ENCODE measurements at regions not wholly inside any gene's neighbourhood (a gene's known extent, or its start where the extent isn't known, plus 50 kb on each side); places are given as distances from the start of the nearest gene placed in this dataset.

DNA sequence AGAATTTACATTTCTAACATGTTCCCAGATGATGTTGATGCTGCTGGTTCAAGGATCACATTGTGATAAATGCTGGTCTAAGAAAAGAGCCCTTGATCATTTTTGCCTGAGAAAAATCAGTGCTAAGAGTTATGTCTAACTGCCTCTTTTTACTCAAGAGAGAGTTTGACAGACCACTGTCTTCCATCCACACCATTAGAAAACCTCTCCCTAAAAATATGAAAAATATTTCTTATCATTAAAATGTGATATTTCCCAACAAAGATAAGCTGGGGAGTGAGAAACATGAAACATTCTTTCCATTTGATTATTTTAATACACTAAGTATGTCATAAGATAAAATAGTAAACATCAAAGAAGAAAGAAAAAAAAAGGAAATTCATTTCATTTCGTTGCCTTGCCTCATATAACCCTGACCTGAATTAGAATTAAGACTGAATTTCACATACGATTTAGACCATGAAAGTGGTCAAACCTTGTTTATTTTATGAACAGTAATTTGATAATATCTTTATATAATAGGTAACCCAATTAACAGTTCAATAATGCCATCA lies 471.8 kb upstream of the ARHGEF26 start:
- H2AFZ ChIP-seq (ENCODE audit: low read depth, low read length): no peak overlapping the region
- H3K4me3 ChIP-seq (ENCODE audit: low read length): no peak overlapping the region
- no peak overlapping the region for H3K27ac ChIP-seq (ENCODE audit: low read length)
- H4K20me1 ChIP-seq (ENCODE audit: insufficient read depth, low read length): no peaks in the 10 kb centered on the region
- no peaks in the 10 kb centered on the region for H3K9me3 ChIP-seq (ENCODE audit: insufficient read depth, low read length)
- no peak overlapping the region for H3K9ac ChIP-seq (ENCODE audit: low read length)
- H3K4me2 ChIP-seq (ENCODE audit: low read length): no peak overlapping the region
- TF ChIP-seq, protein P1, sequence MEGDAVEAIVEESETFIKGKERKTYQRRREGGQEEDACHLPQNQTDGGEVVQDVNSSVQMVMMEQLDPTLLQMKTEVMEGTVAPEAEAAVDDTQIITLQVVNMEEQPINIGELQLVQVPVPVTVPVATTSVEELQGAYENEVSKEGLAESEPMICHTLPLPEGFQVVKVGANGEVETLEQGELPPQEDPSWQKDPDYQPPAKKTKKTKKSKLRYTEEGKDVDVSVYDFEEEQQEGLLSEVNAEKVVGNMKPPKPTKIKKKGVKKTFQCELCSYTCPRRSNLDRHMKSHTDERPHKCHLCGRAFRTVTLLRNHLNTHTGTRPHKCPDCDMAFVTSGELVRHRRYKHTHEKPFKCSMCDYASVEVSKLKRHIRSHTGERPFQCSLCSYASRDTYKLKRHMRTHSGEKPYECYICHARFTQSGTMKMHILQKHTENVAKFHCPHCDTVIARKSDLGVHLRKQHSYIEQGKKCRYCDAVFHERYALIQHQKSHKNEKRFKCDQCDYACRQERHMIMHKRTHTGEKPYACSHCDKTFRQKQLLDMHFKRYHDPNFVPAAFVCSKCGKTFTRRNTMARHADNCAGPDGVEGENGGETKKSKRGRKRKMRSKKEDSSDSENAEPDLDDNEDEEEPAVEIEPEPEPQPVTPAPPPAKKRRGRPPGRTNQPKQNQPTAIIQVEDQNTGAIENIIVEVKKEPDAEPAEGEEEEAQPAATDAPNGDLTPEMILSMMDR (IDR thresholded peaks at IDR 0.05; ENCODE audit: low read depth, low read length): no peak
- no peak for TF ChIP-seq EZH2phosphoT487 (IDR thresholded peaks at IDR 0.05; ENCODE audit: low read depth)
- H3K27me3 ChIP-seq (ENCODE audit: low read depth, low read length): no peaks in the 10 kb centered on the region
- H3K4me1 ChIP-seq (ENCODE audit: low read length): no peaks in the 10 kb centered on the region
- no peaks in the 10 kb centered on the region for H3K36me3 ChIP-seq (replicated peaks; ENCODE audit: low read depth, low read length)
- H3K79me2 ChIP-seq (ENCODE audit: low read length): no peaks in the 10 kb centered on the region

DNA sequence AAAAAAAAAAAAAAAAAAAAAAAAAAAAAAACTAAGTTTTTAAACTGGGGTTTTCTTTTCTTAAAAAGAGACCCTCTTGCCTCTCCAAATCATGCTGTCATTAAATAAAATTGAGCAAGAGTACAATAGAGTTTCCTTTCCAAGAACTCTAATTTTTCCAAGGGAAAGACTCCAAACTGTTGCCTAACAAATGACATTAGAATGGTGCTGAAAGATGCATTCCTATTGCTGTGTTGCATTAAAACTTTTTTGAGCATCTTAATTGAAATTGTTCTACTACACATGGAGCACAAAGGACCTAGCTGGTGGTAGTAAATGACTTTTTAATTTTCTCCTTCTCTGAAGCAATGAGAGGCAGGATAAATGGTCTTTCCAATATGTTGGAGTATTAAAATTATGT lies 469.1 kb upstream of the ARHGEF26 start:
- no peak for TF ChIP-seq EZH2phosphoT487 (IDR thresholded peaks at IDR 0.05; ENCODE audit: low read depth)
- TF ChIP-seq, protein P1 (IDR thresholded peaks at IDR 0.05; ENCODE audit: low read depth, low read length): no peak
- Histone ChIP-seq H2AFZ (ENCODE audit: low read depth, low read length) (no peak overlapping the region), H3K4me1 (ENCODE audit: low read length) (no peaks in the 10 kb centered on the region), H3K36me3 (replicated peaks; ENCODE audit: low read depth, low read length) (no peaks in the 10 kb centered on the region), H3K79me2 (ENCODE audit: low read length) (no peaks in the 10 kb centered on the region), H3K9ac (ENCODE audit: low read length) (no peak overlapping the region), H3K4me3 (ENCODE audit: low read length) (no peak overlapping the region), H3K9me3 (ENCODE audit: insufficient read depth, low read length) (no peaks in the 10 kb centered on the region), H3K4me2 (ENCODE audit: low read length) (no peak overlapping the region), H3K27me3 (ENCODE audit: low read depth, low read length) (no peaks in the 10 kb centered on the region), H3K27ac (ENCODE audit: low read length) (no peak overlapping the region), H4K20me1 (ENCODE audit: insufficient read depth, low read length) (no peaks in the 10 kb centered on the region)

DNA sequence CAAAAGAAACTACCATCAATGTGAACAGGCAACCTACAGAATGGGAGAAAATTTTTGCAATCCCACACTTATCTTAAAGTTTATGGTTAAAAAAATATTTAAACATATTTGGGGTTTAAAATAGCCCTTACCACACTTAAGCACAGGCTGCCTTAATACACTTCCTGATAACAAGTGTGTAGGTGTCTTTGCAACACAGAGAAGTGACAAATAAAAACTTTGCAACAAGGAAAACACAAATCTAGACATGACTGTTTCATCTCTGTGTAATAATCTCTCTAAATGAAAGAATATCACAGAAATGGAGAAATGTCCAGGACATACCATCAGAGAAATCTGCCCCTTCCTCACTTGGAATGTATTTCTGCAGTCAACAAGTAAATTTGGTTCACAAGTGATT lies 464.1 kb upstream of the ARHGEF26 start:
- no peak overlapping the region for H3K27ac ChIP-seq (ENCODE audit: low read length)
- H3K79me2 ChIP-seq (ENCODE audit: low read length): no peaks in the 10 kb centered on the region
- no peaks in the 10 kb centered on the region for H3K9me3 ChIP-seq (ENCODE audit: insufficient read depth, low read length)
- no peaks in the 10 kb centered on the region for H3K36me3 ChIP-seq (replicated peaks; ENCODE audit: low read depth, low read length)
- H2AFZ ChIP-seq (ENCODE audit: low read depth, low read length): no peak overlapping the region
- H3K4me1 ChIP-seq (ENCODE audit: low read length): no peaks in the 10 kb centered on the region
- H3K27me3 ChIP-seq (ENCODE audit: low read depth, low read length): no peaks in the 10 kb centered on the region
- TF ChIP-seq, protein P1 (IDR thresholded peaks at IDR 0.05; ENCODE audit: low read depth, low read length): no peak
- no peak for TF ChIP-seq EZH2phosphoT487 (IDR thresholded peaks at IDR 0.05; ENCODE audit: low read depth)
- H3K9ac ChIP-seq (ENCODE audit: low read length): no peak overlapping the region
- no peaks in the 10 kb centered on the region for H4K20me1 ChIP-seq (ENCODE audit: insufficient read depth, low read length)
- H3K4me3 ChIP-seq (ENCODE audit: low read length): no peak overlapping the region
- no peak overlapping the region for H3K4me2 ChIP-seq (ENCODE audit: low read length)

DNA sequence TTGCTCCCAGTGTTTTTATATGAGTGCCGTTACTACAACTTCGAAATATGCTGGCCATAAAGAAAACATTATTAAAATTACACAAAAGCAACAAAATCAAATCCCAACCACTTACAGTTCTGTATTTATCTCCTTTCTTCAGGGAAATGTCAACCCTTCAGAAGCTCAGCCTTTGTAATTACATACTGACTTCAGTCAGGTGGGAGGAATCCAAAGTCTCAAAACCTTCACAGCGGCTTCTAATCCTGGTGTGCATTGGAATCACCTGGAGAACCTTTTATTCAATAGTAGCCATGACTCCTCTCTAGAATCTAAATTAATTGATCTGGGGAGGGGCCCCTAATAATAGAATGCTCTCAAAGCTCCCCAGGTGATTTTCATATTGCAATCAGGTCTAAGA lies 463.7 kb upstream of the ARHGEF26 start:
- Histone ChIP-seq H4K20me1 (ENCODE audit: insufficient read depth, low read length) (no peaks in the 10 kb centered on the region), H3K27me3 (ENCODE audit: low read depth, low read length) (no peaks in the 10 kb centered on the region), H3K79me2 (ENCODE audit: low read length) (no peaks in the 10 kb centered on the region), H3K4me1 (ENCODE audit: low read length) (no peaks in the 10 kb centered on the region), H2AFZ (ENCODE audit: low read depth, low read length) (no peak overlapping the region), H3K9me3 (ENCODE audit: insufficient read depth, low read length) (no peaks in the 10 kb centered on the region), H3K4me3 (ENCODE audit: low read length) (no peak overlapping the region), H3K9ac (ENCODE audit: low read length) (no peak overlapping the region), H3K27ac (ENCODE audit: low read length) (no peak overlapping the region), H3K36me3 (replicated peaks; ENCODE audit: low read depth, low read length) (no peaks in the 10 kb centered on the region), H3K4me2 (ENCODE audit: low read length) (no peak overlapping the region)
- TF ChIP-seq, protein P1 (IDR thresholded peaks at IDR 0.05; ENCODE audit: low read depth, low read length): no peak
- TF ChIP-seq EZH2phosphoT487 (IDR thresholded peaks at IDR 0.05; ENCODE audit: low read depth): no peak
